HFF-Myc (cell line): ENCODE measurements at regions not wholly inside any gene's neighbourhood (a gene's known extent, or its start where the extent isn't known, plus 50 kb on each side); places are given as distances from the start of the nearest gene placed in this dataset.

Source experiments
- DNase-seq: peaks from one replicate; pipeline ENCODE4 v3.0.0-alpha.2; 2011; ENCODE audit warnings: low read depth; ENCODE audit errors: extremely low read depth
- H3K4me3 ChIP-seq: replicated peaks from 2 replicates; pipeline ENCODE4 v1.5.1; 2011; ENCODE audit warnings: low read depth, mild to moderate bottlenecking, control low read depth, low read length
- CTCF ChIP-seq: IDR thresholded peaks from 2 replicates; pipeline ENCODE4 v1.5.1; 2012; ENCODE audit warnings: mild to moderate bottlenecking, low read depth, low read length, control low read depth; ENCODE audit errors: missing control alignments

- no peak for TF ChIP-seq CTCF
- no peak for DNase-seq
- no peak overlapping the region for H3K4me3 ChIP-seq
Measured at GRCh38 chr7:119758254-119758653, 514.7 kb upstream of the KCND2 start.

GRCh38 chr7:119761776-119762175, 511.2 kb upstream of the KCND2 start:
- no peak for TF ChIP-seq CTCF
- no peak overlapping the region for H3K4me3 ChIP-seq
- no peak for DNase-seq

- DNase-seq, result no peak
- no peak for TF ChIP-seq CTCF
- H3K4me3 ChIP-seq, result no peak overlapping the region
Measured at GRCh38 chr7:119782286-119782685, 490.7 kb upstream of the KCND2 start.

GRCh38 chr7:119783799-119784198, 489.2 kb upstream of the KCND2 start:
- no peak for DNase-seq
- H3K4me3 ChIP-seq, result no peak overlapping the region
- no peak for TF ChIP-seq CTCF

GRCh38 chr7:119802147-119802546, 470.8 kb upstream of the KCND2 start:
- no peak for TF ChIP-seq CTCF
- DNase-seq, result no peak
- H3K4me3 ChIP-seq, result no peak overlapping the region

GRCh38 chr7:119825091-119825655, 447.8 kb upstream of the KCND2 start:
- no peak for DNase-seq
- TF ChIP-seq CTCF, result no peak
- H3K4me3 ChIP-seq, result no peak overlapping the region

- no peak overlapping the region for H3K4me3 ChIP-seq
- DNase-seq, result no peak
- no peak for TF ChIP-seq CTCF
Measured at GRCh38 chr7:119826547-119826946, 446.4 kb upstream of the KCND2 start.
